ENCODE measurements at regions not wholly inside any gene's neighbourhood (a gene's known extent, or its start where the extent isn't known, plus 50 kb on each side); places are given as distances from the start of the nearest gene placed in this dataset.

GRCh38 chr13:79810669-79811068, 329.7 kb downstream of the NDFIP2 start:
- no peaks in the 10 kb centered on the region for H3K9me3 ChIP-seq (ENCODE audit: control insufficient read depth, insufficient read depth, low read length)

DNA sequence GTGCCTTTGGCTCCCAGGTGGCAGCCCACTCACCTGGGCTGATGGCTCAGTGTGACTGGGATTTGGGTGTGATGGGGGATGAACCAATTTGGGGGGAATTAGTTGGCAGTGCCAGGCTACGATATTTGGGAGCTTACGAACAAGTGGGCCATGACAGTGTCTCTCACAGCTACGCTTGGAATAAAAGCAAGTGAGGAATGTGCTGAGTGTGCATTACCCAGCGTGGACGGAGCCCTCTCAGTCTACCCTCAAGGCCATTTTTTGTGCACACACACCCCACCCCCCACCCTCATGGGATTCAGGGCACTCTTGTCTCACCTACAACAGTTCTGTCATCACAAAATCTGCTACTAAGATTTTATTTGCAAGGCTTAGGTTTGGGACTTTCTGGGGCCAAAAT, 329.1 kb downstream of the NDFIP2 start:
- H3K9me3 ChIP-seq (ENCODE audit: control insufficient read depth, insufficient read depth, low read length), result no peaks in the 10 kb centered on the region

More at GRCh38 chr13:79810669-79811068, 329.7 kb downstream of the NDFIP2 start:
- peaks cover 23% of the 10 kb centered on the region for H3K4me1 ChIP-seq (ENCODE audit: insufficient read depth, low read length)
- H3K9ac ChIP-seq (ENCODE audit: low read depth, low read length), result no peak overlapping the region
- H3K36me3 ChIP-seq (ENCODE audit: insufficient read depth, low read length), result no peaks in the 10 kb centered on the region

GRCh38 chr13:79808475-79808874, 327.5 kb downstream of the NDFIP2 start:
- peaks cover 40% of the 10 kb centered on the region for H3K4me1 ChIP-seq (ENCODE audit: insufficient read depth, low read length)
- H3K36me3 ChIP-seq (ENCODE audit: insufficient read depth, low read length), result no peaks in the 10 kb centered on the region
- H3K9me3 ChIP-seq (ENCODE audit: control insufficient read depth, insufficient read depth, low read length), result no peaks in the 10 kb centered on the region
- no peak overlapping the region for H3K9ac ChIP-seq (ENCODE audit: low read depth, low read length)

More for the DNA sequence above, 329.1 kb downstream of the NDFIP2 start:
- Histone ChIP-seq H3K36me3 (ENCODE audit: insufficient read depth, low read length) (no peaks in the 10 kb centered on the region), H3K9ac (ENCODE audit: low read depth, low read length) (no peak overlapping the region), H3K4me1 (ENCODE audit: insufficient read depth, low read length) (peaks cover 29% of the 10 kb centered on the region)

DNA sequence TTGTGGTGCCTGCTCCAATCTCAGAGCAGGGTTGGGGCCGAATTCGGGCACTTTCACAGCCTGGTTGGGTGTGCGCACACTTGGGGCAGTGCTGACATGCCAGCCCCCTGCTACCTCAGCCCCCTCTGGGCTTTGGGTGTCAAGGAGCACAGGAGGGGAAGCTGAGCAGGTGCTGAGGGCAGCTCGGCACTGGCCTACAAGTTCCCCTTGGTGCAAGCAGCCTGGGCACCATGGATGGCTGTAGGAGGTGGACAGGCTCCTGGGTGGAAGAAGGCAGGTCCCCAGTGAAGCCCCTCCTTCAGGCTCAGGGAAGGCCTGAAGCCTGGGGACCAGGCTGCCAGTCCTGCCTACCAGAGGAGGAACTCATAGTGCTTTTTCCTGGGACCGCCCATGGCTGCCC, 326.6 kb downstream of the NDFIP2 start:
- Histone ChIP-seq H3K9ac (ENCODE audit: low read depth, low read length) (no peak overlapping the region), H3K4me1 (ENCODE audit: insufficient read depth, low read length) (peaks cover 40% of the 10 kb centered on the region), H3K36me3 (ENCODE audit: insufficient read depth, low read length) (no peaks in the 10 kb centered on the region), H3K9me3 (ENCODE audit: control insufficient read depth, insufficient read depth, low read length) (no peaks in the 10 kb centered on the region)

- no peaks in the 10 kb centered on the region for H3K36me3 ChIP-seq (ENCODE audit: insufficient read depth, low read length)
- no peak overlapping the region for H3K9ac ChIP-seq (ENCODE audit: low read depth, low read length)
- H3K4me1 ChIP-seq (ENCODE audit: insufficient read depth, low read length), result peaks cover 38% of the 10 kb centered on the region
- no peaks in the 10 kb centered on the region for H3K9me3 ChIP-seq (ENCODE audit: control insufficient read depth, insufficient read depth, low read length)
These were observed 325.9 kb downstream of the NDFIP2 start for GRCh38 chr13:79806821-79807220.

DNA sequence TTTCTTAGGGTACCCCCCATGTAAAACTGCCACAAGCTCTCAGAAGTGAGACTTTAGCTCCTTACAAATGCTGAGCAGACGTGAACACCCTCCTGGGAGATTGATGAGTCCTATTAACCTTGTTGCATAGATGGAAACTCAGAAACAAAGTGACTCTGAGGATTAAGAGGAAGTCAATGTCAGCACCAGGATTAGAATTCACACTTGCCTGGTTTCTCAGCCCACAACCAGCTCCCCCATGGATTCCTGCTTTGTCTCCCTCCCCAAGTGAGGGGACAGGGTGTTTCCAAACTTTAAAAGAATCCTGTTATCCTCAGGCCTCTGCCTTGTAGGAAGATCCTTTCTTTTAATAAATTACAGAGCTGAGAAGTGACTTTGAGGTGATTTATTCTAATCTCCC, 324.4 kb downstream of the NDFIP2 start:
- no peaks in the 10 kb centered on the region for H3K9me3 ChIP-seq (ENCODE audit: control insufficient read depth, insufficient read depth, low read length)
- H3K36me3 ChIP-seq (ENCODE audit: insufficient read depth, low read length), result no peaks in the 10 kb centered on the region
- peaks cover 25% of the 10 kb centered on the region for H3K4me1 ChIP-seq (ENCODE audit: insufficient read depth, low read length)
- H3K9ac ChIP-seq (ENCODE audit: low read depth, low read length), result no peak overlapping the region

DNA sequence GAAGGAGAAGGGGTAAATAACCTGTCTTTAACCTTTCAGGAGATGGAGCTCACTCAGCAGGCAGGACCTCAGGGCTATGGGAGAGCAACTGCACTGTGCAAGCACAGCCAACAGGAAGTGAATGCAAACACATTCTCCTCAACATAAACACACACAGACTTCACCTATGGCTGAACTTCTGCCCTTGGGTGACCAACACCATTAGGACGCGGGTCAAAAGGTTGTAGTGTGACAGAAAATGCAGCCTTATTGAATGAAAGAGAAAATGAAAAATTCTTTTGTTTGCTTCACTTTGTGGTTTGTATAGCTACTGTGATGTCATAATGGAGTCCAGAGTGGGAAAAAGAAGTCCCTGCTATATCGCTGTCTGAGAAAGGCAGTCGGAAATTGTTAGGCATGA, 323.0 kb downstream of the NDFIP2 start:
- peaks cover 18% of the 10 kb centered on the region for H3K4me1 ChIP-seq (ENCODE audit: insufficient read depth, low read length)
- no peaks in the 10 kb centered on the region for H3K36me3 ChIP-seq (ENCODE audit: insufficient read depth, low read length)
- no peaks in the 10 kb centered on the region for H3K9me3 ChIP-seq (ENCODE audit: control insufficient read depth, insufficient read depth, low read length)
- H3K9ac ChIP-seq (ENCODE audit: low read depth, low read length), result no peak overlapping the region

GRCh38 chr13:79803296-79803695, 322.3 kb downstream of the NDFIP2 start:
- no peak overlapping the region for H3K9ac ChIP-seq (ENCODE audit: low read depth, low read length)
- no peaks in the 10 kb centered on the region for H3K36me3 ChIP-seq (ENCODE audit: insufficient read depth, low read length)
- H3K9me3 ChIP-seq (ENCODE audit: control insufficient read depth, insufficient read depth, low read length), result no peaks in the 10 kb centered on the region
- H3K4me1 ChIP-seq (ENCODE audit: insufficient read depth, low read length), result peaks cover 18% of the 10 kb centered on the region

DNA sequence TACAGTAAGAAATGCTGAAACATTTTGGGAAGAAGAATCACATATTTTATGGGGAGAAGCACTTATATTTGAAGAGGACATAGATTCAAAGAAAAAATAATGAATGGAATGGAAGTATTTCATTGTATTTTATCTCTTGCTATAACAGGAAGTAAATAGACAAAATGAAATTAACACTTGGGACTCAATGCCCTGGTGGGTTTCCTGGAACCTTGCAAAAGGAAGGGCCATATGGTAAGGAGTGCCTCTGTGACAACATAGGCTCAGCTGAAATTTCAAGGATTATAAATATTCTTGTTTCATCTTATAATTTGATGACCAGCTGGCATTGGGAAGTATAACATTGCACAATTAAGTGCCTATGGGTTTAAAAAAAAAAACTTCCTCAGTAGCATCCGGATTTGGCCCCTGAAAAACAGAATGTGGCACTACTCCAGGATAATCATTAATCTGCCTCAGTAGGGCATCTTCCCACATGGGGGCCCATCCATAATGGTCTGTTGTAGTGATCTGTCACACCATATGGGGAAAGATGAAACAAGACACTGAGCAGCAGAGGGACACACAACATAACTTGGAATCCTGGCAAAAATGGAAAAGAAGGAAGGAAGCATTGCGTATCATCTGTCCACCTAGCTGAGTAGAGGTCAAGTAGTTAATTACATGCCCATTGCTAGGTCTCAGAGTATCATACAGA, 321.6 kb downstream of the NDFIP2 start:
- Histone ChIP-seq H3K36me3 (ENCODE audit: insufficient read depth, low read length) (no peaks in the 10 kb centered on the region), H3K4me1 (ENCODE audit: insufficient read depth, low read length) (peaks cover 18% of the 10 kb centered on the region), H3K9me3 (ENCODE audit: control insufficient read depth, insufficient read depth, low read length) (no peaks in the 10 kb centered on the region), H3K9ac (ENCODE audit: low read depth, low read length) (no peak overlapping the region)

- H3K4me1 ChIP-seq (ENCODE audit: insufficient read depth, low read length), result peaks cover 6% of the 10 kb centered on the region
- H3K36me3 ChIP-seq (ENCODE audit: insufficient read depth, low read length), result no peaks in the 10 kb centered on the region
- H3K9ac ChIP-seq (ENCODE audit: low read depth, low read length), result no peak overlapping the region
- no peaks in the 10 kb centered on the region for H3K9me3 ChIP-seq (ENCODE audit: control insufficient read depth, insufficient read depth, low read length)
These were observed 318.3 kb downstream of the NDFIP2 start for GRCh38 chr13:79799059-79799867.

- Histone ChIP-seq H3K36me3 (ENCODE audit: insufficient read depth, low read length) (no peaks in the 10 kb centered on the region), H3K4me1 (ENCODE audit: insufficient read depth, low read length) (no peaks in the 10 kb centered on the region), H3K9ac (ENCODE audit: low read depth, low read length) (no peak overlapping the region), H3K9me3 (ENCODE audit: control insufficient read depth, insufficient read depth, low read length) (no peaks in the 10 kb centered on the region)
These were observed 315.2 kb downstream of the NDFIP2 start for GRCh38 chr13:79796136-79796535.

DNA sequence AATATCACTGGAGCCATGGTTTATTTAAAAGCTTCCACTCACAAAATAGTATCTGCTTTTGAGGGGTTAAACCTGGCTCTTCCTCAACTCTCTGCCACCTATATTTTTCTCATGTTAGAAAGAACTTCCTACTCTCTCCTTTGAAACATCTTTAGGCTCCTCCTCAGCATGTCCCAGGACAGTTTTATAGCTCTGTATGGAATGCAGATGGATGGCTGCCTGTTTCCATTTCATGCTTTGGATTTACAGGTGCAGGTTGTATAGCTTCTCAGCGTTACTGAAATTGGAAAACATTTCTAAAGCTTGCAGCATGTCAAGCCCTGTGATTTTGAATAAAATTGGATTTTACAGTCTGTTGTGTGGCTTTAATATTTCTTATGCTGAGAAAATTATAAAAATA, 314.0 kb downstream of the NDFIP2 start:
- Histone ChIP-seq H3K36me3 (ENCODE audit: insufficient read depth, low read length) (no peaks in the 10 kb centered on the region), H3K9me3 (ENCODE audit: control insufficient read depth, insufficient read depth, low read length) (no peaks in the 10 kb centered on the region), H3K9ac (ENCODE audit: low read depth, low read length) (no peak overlapping the region), H3K4me1 (ENCODE audit: insufficient read depth, low read length) (no peaks in the 10 kb centered on the region)

DNA sequence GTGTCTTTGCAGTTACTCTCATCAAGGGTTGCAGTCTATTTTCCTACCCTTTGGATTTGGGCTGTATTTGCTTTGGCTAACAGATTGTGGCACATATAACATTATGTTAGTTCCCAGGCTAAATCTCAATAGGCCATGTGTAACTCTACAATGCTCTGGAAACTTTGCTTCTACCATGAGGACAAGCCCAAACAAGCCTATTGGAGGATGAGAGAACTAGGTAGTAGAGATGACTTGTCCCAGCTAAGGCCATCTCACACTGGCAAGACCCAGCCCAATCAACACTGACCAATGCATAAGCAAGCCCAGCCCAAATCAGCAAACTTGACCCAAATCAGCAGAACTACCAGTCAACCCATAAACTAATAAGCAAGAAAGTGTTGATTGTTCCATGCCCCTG, 311.8 kb downstream of the NDFIP2 start:
- Histone ChIP-seq H3K36me3 (ENCODE audit: insufficient read depth, low read length) (no peaks in the 10 kb centered on the region), H3K9me3 (ENCODE audit: control insufficient read depth, insufficient read depth, low read length) (peaks cover 3% of the 10 kb centered on the region; the same call in 1 of the 2 replicates), H3K9ac (ENCODE audit: low read depth, low read length) (no peak overlapping the region), H3K4me1 (ENCODE audit: insufficient read depth, low read length) (no peaks in the 10 kb centered on the region)

GRCh38 chr13:79791471-79792042, 310.6 kb downstream of the NDFIP2 start:
- no peaks in the 10 kb centered on the region for H3K4me1 ChIP-seq (ENCODE audit: insufficient read depth, low read length)
- no peaks in the 10 kb centered on the region for H3K36me3 ChIP-seq (ENCODE audit: insufficient read depth, low read length)
- H3K9me3 ChIP-seq (ENCODE audit: control insufficient read depth, insufficient read depth, low read length), result peaks cover 4% of the 10 kb centered on the region; the same call in 1 of the 2 replicates
- H3K9ac ChIP-seq (ENCODE audit: low read depth, low read length), result no peak overlapping the region

DNA sequence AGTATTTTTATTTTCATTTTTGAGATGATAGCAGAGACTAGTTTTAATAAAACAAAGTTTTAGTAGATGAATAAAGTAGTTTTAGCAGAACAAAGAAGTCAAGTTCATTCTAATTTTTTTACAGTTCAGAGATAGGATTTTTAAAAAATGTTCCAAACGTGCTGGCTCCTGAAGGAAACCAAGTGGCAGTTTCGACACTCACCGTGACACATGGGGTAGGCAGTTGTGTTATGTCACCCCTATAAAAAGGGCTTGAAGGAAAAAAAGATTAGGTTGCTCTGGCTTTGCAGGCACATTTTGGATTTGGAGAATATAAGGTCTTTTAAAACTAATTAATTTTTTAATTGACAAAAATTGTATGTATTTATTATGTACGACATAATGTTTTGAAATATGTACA, 305.2 kb downstream of the NDFIP2 start:
- Histone ChIP-seq H3K9ac (ENCODE audit: low read depth, low read length) (no peak overlapping the region), H3K36me3 (ENCODE audit: insufficient read depth, low read length) (no peaks in the 10 kb centered on the region), H3K9me3 (ENCODE audit: control insufficient read depth, insufficient read depth, low read length) (peaks cover 4% of the 10 kb centered on the region; the same call in 1 of the 2 replicates), H3K4me1 (ENCODE audit: insufficient read depth, low read length) (peaks cover 13% of the 10 kb centered on the region)

Measured in ES-I3 (cell line).